Activated CD8-positive, alpha-beta T cell treated with anti-CD3 and anti-CD28 coated beads for 36 hours (primary cell): ENCODE measurements at regions not wholly inside any gene's neighbourhood (a gene's known extent, or its start where the extent isn't known, plus 50 kb on each side); places are given as distances from the start of the nearest gene placed in this dataset.

Experiments used
- ATAC-seq: fragments of 200-7000 bp; cut with Tn5 transposase; one replicate; pipeline ENCODE4 v1.10.0; 2021; ENCODE audit warnings: mild to moderate bottlenecking, moderate library complexity
- CTCF ChIA-PET: fragments of 350-600 bp; sonication (Branson Sonifier 250); formaldehyde crosslinking; loops from one replicate; lab custom pipeline; 2021; ENCODE audit warnings: antibody characterized with exemption; lab: Charles Lee
- POLR2A ChIA-PET: fragments of 350-600 bp; sonication (Branson Sonifier 250); formaldehyde crosslinking; loops from one replicate; lab custom pipeline; 2021; ENCODE audit warnings: antibody characterized with exemption; lab: Charles Lee
- DNase-seq: peaks from one replicate; pipeline ENCODE4 v3.0.0-alpha.2; 2020
- H3K27ac Mint-ChIP-seq: one replicate; pipeline ENCODE4 v1.8.0; 2021; ENCODE audit warnings: mild to moderate bottlenecking, mixed read lengths
- H3K27me3 Mint-ChIP-seq: one replicate; pipeline ENCODE4 v1.8.0; 2021; ENCODE audit warnings: mixed read lengths
- H3K36me3 Mint-ChIP-seq: one replicate; pipeline ENCODE4 v1.8.0; 2021; ENCODE audit warnings: low read depth, mixed read lengths
- H3K4me1 Mint-ChIP-seq: one replicate; pipeline ENCODE4 v1.8.0; 2021; ENCODE audit warnings: low read depth, mixed read lengths
- H3K4me3 Mint-ChIP-seq: one replicate; pipeline ENCODE4 v1.8.0; 2021; ENCODE audit warnings: mild to moderate bottlenecking, moderate library complexity, mixed read lengths
- H3K9me3 Mint-ChIP-seq: one replicate; pipeline ENCODE4 v1.8.0; 2021; ENCODE audit warnings: mixed read lengths
- CTCF ChIP-seq: fragments of 200-600 bp; IDR thresholded peaks from one replicate; pipeline ENCODE4 v1.8.0; 2022; ENCODE audit warnings: antibody characterized with exemption, mild to moderate bottlenecking
- intact Hi-C: fragments of 100-400 bp; cut with micrococcal nuclease; formaldehyde crosslinking; loops from one replicate; pipeline ENCODE4 v1.10.0; 2022

DNA sequence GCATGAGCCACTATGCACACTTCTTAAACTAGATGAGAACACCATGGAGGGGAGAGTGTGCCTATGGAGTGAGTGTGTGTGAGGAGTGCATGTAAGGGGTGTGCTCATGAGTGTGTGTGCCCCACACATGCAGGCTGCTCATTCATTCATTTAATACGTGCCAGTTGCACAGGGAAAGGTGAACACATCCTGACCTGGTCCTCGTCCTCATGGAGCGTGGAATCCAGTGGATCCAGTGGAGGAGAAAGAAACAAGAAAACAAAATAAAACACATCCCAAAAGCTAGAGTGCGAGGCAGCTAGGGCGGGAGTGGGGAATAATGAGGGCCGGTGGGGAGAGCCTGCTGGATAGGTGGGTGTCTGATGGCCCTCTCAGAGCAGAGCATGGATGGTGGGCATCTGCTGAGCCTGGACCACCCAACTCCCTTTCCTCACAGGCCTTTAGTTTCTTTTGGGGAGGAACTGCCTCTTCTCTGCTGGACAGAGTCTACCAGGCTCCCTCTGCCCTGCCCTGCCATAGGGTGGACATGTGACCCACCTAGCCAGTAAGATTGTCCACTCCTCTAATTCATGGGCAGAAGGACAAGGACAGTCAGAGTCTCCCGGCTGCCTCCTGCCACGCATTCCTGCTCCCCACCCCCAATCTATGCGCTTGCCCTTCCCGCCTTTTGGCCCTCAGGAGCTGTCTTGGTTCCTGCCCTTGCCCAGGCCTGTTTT lies 204.3 kb downstream of the RAB11FIP4 start:
- intact Hi-C loops: no loop called here
- H3K27ac Mint-ChIP-seq: no peak overlapping the region
- H3K4me3 Mint-ChIP-seq: no peak overlapping the region
- ATAC-seq (no peak), DNase-seq (no peak)
- no peaks in the 10 kb centered on the region for H3K27me3 Mint-ChIP-seq
- CTCF ChIA-PET: no interaction called here
- no peaks in the 10 kb centered on the region for H3K36me3 Mint-ChIP-seq
- H3K9me3 Mint-ChIP-seq: no peaks in the 10 kb centered on the region
- no peak for TF ChIP-seq CTCF
- POLR2A ChIA-PET: no interaction called here
- H3K4me1 Mint-ChIP-seq: no peaks in the 10 kb centered on the region

GRCh38 chr17:31595076-31595475 lies 203.6 kb downstream of the RAB11FIP4 start:
- no peak for DNase-seq
- ChIA-PET POLR2A (no interaction called here), CTCF (no interaction called here)
- H3K27me3 Mint-ChIP-seq: no peaks in the 10 kb centered on the region
- H3K9me3 Mint-ChIP-seq: no peaks in the 10 kb centered on the region
- H3K27ac Mint-ChIP-seq: no peak overlapping the region
- intact Hi-C loops: no loop called here
- H3K4me3 Mint-ChIP-seq: no peak overlapping the region
- ATAC-seq: no peak
- TF ChIP-seq CTCF: no peak
- no peaks in the 10 kb centered on the region for H3K4me1 Mint-ChIP-seq
- no peaks in the 10 kb centered on the region for H3K36me3 Mint-ChIP-seq

DNA sequence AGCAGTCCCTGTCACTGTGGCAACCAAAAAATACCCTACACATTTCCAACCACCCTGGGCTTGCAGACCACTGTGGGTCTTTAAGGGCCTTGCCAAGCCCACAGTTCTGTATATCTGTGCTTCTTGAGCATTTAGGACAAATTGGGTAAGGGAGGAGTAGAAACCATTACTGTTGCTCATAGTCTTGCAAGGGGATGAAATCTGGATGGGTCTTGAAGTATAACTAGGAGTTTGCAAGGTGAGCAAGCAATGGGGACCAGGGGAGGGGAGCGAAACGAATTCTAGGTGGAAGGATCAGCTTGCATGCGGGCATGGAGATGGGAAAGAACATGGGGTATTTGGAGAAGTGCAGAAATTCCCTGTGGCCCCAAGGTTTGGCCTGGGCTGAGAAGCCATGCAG lies 202.9 kb downstream of the RAB11FIP4 start:
- Mint-ChIP-seq H3K9me3 (no peaks in the 10 kb centered on the region), H3K4me3 (no peak overlapping the region), H3K27ac (no peak overlapping the region), H3K4me1 (no peaks in the 10 kb centered on the region), H3K27me3 (no peaks in the 10 kb centered on the region), H3K36me3 (no peaks in the 10 kb centered on the region)
- ChIA-PET POLR2A (no interaction called here), CTCF (no interaction called here)
- intact Hi-C loops: no loop called here
- ATAC-seq (no peak), DNase-seq (no peak)
- TF ChIP-seq CTCF: no peak

- Mint-ChIP-seq H3K4me1 (no peaks in the 10 kb centered on the region), H3K9me3 (no peaks in the 10 kb centered on the region), H3K4me3 (no peak overlapping the region), H3K36me3 (no peaks in the 10 kb centered on the region), H3K27ac (no peak overlapping the region), H3K27me3 (no peaks in the 10 kb centered on the region)
- no peak for DNase-seq
- no peak for ATAC-seq
- intact Hi-C loops: no loop called here
- ChIA-PET POLR2A (no interaction called here), CTCF (no interaction called here)
- TF ChIP-seq CTCF: no peak
These were observed 202.3 kb downstream of the RAB11FIP4 start for GRCh38 chr17:31593806-31594205.

GRCh38 chr17:31591924-31592323 lies 200.4 kb downstream of the RAB11FIP4 start:
- Mint-ChIP-seq H3K9me3 (no peaks in the 10 kb centered on the region), H3K27ac (no peak overlapping the region), H3K36me3 (no peaks in the 10 kb centered on the region), H3K4me1 (no peaks in the 10 kb centered on the region), H3K4me3 (no peak overlapping the region), H3K27me3 (no peaks in the 10 kb centered on the region)
- no peak for DNase-seq
- CTCF ChIA-PET: interaction anchor here (1.1 kb wide), 1 partner anchor 153 kb away, joined by 3 read pairs; no protein-coding TSS in a partner anchor
- intact Hi-C loops: no loop called here
- no peak for ATAC-seq
- POLR2A ChIA-PET: no interaction called here
- no peak for TF ChIP-seq CTCF
